ENCODE measurements at regions not wholly inside any gene's neighbourhood (a gene's known extent, or its start where the extent isn't known, plus 50 kb on each side); places are given as distances from the start of the nearest gene placed in this dataset.
"Not testable (repeated sequence)": the region's sequence is repeated elsewhere in the genome, so short reads cannot be mapped to it uniquely, and the experiment has no call there.

DNA sequence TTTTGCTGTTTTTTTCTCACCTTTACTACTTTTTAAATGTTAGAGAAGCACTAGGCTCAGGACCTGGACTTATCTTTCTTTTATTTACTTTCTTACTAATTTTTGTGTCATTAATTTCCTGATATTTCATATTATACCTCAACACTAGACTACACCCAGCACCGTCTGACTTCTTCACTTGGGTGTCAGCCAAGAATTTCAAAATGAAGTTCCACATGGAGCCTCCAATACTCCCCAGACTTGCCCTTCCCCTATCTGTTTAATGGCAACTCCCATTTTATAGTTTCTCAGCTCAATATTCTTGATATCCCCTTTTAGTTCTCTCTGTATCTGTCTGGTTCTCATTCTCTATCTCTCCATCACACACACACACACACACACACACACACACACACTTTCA lies 139.3 kb downstream of the USP22 start:
- TF ChIP-seq, protein P1, sequence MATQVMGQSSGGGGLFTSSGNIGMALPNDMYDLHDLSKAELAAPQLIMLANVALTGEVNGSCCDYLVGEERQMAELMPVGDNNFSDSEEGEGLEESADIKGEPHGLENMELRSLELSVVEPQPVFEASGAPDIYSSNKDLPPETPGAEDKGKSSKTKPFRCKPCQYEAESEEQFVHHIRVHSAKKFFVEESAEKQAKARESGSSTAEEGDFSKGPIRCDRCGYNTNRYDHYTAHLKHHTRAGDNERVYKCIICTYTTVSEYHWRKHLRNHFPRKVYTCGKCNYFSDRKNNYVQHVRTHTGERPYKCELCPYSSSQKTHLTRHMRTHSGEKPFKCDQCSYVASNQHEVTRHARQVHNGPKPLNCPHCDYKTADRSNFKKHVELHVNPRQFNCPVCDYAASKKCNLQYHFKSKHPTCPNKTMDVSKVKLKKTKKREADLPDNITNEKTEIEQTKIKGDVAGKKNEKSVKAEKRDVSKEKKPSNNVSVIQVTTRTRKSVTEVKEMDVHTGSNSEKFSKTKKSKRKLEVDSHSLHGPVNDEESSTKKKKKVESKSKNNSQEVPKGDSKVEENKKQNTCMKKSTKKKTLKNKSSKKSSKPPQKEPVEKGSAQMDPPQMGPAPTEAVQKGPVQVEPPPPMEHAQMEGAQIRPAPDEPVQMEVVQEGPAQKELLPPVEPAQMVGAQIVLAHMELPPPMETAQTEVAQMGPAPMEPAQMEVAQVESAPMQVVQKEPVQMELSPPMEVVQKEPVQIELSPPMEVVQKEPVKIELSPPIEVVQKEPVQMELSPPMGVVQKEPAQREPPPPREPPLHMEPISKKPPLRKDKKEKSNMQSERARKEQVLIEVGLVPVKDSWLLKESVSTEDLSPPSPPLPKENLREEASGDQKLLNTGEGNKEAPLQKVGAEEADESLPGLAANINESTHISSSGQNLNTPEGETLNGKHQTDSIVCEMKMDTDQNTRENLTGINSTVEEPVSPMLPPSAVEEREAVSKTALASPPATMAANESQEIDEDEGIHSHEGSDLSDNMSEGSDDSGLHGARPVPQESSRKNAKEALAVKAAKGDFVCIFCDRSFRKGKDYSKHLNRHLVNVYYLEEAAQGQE (IDR thresholded peaks at IDR 0.05; ENCODE audit: borderline replicate concordance) = not testable (repeated sequence)
- TF ChIP-seq, protein P2, sequence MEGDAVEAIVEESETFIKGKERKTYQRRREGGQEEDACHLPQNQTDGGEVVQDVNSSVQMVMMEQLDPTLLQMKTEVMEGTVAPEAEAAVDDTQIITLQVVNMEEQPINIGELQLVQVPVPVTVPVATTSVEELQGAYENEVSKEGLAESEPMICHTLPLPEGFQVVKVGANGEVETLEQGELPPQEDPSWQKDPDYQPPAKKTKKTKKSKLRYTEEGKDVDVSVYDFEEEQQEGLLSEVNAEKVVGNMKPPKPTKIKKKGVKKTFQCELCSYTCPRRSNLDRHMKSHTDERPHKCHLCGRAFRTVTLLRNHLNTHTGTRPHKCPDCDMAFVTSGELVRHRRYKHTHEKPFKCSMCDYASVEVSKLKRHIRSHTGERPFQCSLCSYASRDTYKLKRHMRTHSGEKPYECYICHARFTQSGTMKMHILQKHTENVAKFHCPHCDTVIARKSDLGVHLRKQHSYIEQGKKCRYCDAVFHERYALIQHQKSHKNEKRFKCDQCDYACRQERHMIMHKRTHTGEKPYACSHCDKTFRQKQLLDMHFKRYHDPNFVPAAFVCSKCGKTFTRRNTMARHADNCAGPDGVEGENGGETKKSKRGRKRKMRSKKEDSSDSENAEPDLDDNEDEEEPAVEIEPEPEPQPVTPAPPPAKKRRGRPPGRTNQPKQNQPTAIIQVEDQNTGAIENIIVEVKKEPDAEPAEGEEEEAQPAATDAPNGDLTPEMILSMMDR (IDR thresholded peaks at IDR 0.05; ENCODE audit: poor library complexity, severe bottlenecking) = not testable (repeated sequence)
- not testable (repeated sequence) for TF ChIP-seq EP300 (conservative IDR thresholded peaks at IDR 0.05; ENCODE audit: poor library complexity, severe bottlenecking); POLR2AphosphoS5 (IDR thresholded peaks at IDR 0.05); TAF1 (IDR thresholded peaks at IDR 0.05; ENCODE audit: low read depth); EZH2 (IDR thresholded peaks at IDR 0.05; ENCODE audit: borderline replicate concordance, insufficient read depth, low read length, poor library complexity, severe bottlenecking); MXI1 (conservative IDR thresholded peaks at IDR 0.05; ENCODE audit: poor library complexity, severe bottlenecking)

Data from neural cell (in vitro differentiated cells).